Progenitor cell of endocrine pancreas (in vitro differentiated cells): ENCODE measurements at regions not wholly inside any gene's neighbourhood (a gene's known extent, or its start where the extent isn't known, plus 50 kb on each side); places are given as distances from the start of the nearest gene placed in this dataset.

Experiments
- DNase-seq: peaks from one replicate; pipeline ENCODE4 v3.0.0; 2021; ENCODE audit warnings: low spot score; ENCODE audit not compliant: unreplicated experiment
- H3K27ac Mint-ChIP-seq: 2 replicates; pipeline ENCODE4 v1.8.0; 2021; ENCODE audit warnings: mild to moderate bottlenecking, moderate library complexity, mixed read lengths
- H3K27me3 Mint-ChIP-seq: 2 replicates; pipeline ENCODE4 v1.8.0; 2021; ENCODE audit warnings: mixed read lengths
- H3K36me3 Mint-ChIP-seq: 2 replicates; pipeline ENCODE4 v1.8.0; 2022; ENCODE audit warnings: mixed read lengths; ENCODE audit not compliant: insufficient read depth
- H3K4me1 Mint-ChIP-seq: 2 replicates; pipeline ENCODE4 v1.8.0; 2021; ENCODE audit warnings: low read depth, mixed read lengths
- H3K4me3 Mint-ChIP-seq: 2 replicates; pipeline ENCODE4 v1.8.0; 2021; ENCODE audit warnings: low read depth, mild to moderate bottlenecking, moderate library complexity, mixed read lengths
- H3K9me3 Mint-ChIP-seq: 2 replicates; pipeline ENCODE4 v1.8.0; 2021; ENCODE audit warnings: low read depth, mixed read lengths
- TF ChIP-seq, protein P1 (sequence below): fragments of 200-600 bp; sonication (generic); IDR thresholded peaks from one replicate; pipeline ENCODE4 v1.5.0; 2021; ENCODE audit warnings: antibody characterized with exemption, mild to moderate bottlenecking; ENCODE audit not compliant: unreplicated experiment

DNA sequence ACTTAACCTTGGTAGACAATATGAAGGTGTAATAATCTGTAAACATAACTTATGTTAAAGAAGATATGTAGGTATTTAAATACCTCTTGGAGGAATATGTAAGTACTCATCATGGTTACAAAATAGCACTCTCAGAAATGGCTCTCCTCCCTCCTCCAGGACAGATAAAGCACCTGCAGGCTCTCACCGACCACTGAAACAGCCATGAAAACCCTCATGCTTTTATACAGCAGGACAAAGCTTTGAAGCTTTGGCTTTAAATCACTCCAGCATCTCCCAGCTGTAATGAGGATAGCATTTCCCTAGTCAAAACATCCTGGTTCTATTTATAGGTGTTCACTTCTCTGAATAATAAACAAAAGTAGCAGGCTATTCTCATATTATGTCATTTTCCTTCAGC is 69.1 kb upstream of the PMFBP1 start:
- no peak overlapping the region for H3K4me3 Mint-ChIP-seq
- H3K9me3 Mint-ChIP-seq = no peaks in the 10 kb centered on the region
- H3K27me3 Mint-ChIP-seq = peaks cover 3% of the 10 kb centered on the region
- peaks cover 2% of the 10 kb centered on the region for H3K4me1 Mint-ChIP-seq
- DNase-seq = no peak
- H3K36me3 Mint-ChIP-seq = no peaks in the 10 kb centered on the region
- no peak overlapping the region for H3K27ac Mint-ChIP-seq
- TF ChIP-seq, protein P1, sequence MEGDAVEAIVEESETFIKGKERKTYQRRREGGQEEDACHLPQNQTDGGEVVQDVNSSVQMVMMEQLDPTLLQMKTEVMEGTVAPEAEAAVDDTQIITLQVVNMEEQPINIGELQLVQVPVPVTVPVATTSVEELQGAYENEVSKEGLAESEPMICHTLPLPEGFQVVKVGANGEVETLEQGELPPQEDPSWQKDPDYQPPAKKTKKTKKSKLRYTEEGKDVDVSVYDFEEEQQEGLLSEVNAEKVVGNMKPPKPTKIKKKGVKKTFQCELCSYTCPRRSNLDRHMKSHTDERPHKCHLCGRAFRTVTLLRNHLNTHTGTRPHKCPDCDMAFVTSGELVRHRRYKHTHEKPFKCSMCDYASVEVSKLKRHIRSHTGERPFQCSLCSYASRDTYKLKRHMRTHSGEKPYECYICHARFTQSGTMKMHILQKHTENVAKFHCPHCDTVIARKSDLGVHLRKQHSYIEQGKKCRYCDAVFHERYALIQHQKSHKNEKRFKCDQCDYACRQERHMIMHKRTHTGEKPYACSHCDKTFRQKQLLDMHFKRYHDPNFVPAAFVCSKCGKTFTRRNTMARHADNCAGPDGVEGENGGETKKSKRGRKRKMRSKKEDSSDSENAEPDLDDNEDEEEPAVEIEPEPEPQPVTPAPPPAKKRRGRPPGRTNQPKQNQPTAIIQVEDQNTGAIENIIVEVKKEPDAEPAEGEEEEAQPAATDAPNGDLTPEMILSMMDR = no peak

DNA sequence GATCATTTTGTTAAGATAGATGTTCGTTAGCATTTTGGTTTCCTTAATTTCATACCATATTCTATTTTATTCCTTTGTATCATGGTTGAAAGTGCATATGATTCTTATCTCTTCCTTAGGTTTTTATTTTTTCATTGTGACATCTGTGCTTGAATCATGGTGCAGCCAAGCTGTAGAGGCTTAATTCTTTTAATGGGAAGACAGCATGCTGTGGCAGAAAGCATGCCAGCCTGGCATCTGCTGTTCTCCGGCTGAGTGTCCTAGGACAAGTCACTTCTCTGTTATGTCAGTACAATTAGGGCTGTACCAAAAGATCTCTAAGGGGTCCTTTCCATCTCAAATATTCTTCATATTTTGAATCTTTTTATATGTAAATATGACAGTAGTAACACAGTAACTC is 68.5 kb upstream of the PMFBP1 start:
- H3K9me3 Mint-ChIP-seq = no peaks in the 10 kb centered on the region
- H3K27me3 Mint-ChIP-seq = no peaks in the 10 kb centered on the region
- TF ChIP-seq, protein P1 = no peak
- no peak overlapping the region for H3K27ac Mint-ChIP-seq
- no peaks in the 10 kb centered on the region for H3K36me3 Mint-ChIP-seq
- no peak for DNase-seq
- peaks cover 2% of the 10 kb centered on the region for H3K4me1 Mint-ChIP-seq
- H3K4me3 Mint-ChIP-seq = no peak overlapping the region

DNA sequence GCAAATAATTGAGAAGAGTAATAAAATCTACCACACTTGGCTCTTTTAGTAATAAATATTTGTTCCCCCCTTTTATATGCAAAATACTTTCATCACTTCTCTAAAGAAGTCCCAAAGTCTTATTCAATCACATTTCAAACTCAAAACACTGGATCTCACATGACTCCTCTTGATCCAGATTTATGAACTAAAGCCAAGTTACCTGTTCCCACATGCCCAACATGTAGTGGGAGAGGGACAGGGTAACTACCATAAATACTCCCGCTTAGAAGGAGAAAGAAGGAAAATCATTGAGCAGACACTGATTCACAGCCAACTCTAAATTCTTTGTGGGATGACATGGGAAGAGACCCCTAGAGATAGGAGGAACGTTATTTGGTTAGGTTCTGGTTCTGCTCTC is 64.9 kb upstream of the PMFBP1 start:
- TF ChIP-seq, protein P1 = no peak
- Mint-ChIP-seq H3K4me3 (no peak overlapping the region), H3K27ac (no peak overlapping the region), H3K36me3 (no peaks in the 10 kb centered on the region), H3K9me3 (peaks cover 3% of the 10 kb centered on the region), H3K27me3 (no peaks in the 10 kb centered on the region), H3K4me1 (no peaks in the 10 kb centered on the region)
- DNase-seq = no peak

DNA sequence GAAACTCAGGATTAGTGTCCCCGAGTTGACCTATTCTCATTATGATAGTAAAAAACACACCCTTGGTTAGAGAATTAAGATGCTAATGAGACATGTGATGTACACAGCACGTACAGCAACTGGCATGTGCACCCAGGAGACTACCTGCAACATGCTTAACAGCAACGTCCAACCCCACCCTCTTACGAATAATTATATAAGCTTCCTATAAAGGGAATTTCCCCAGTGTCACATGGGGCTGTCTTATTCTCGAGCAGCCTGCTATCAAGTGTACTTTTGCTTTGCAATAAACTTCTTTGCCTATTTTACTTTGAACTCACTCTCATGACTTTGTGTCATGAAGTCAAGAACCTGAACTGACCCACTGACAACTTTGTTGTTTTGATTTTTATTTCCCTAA is 62.4 kb upstream of the PMFBP1 start:
- Mint-ChIP-seq H3K4me1 (no peaks in the 10 kb centered on the region), H3K9me3 (peaks cover 3% of the 10 kb centered on the region), H3K27ac (no peak overlapping the region), H3K4me3 (no peak overlapping the region), H3K27me3 (no peaks in the 10 kb centered on the region), H3K36me3 (no peaks in the 10 kb centered on the region)
- no peak for DNase-seq
- TF ChIP-seq, protein P1 = no peak

DNA sequence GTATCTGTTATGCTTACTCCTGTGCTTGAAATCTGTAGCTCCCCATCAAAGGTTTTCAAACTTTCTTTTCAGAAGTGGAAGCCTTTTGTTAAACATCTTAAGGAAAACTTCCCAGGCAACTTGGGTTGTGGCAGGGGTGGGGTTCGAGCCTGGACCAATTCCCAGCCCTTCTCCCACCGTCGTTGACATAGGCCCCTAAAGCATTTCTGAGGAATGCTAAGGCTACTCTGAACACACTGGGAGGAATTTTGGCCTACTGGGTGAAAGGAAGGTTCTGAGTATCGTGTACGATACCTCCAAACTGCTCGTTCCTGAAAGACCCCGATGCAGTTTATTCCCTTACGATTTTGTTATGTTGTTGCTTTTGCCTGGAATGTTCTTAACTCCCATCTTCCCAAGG is 56.1 kb upstream of the PMFBP1 start:
- Mint-ChIP-seq H3K9me3 (peaks cover 5% of the 10 kb centered on the region), H3K27me3 (no peaks in the 10 kb centered on the region), H3K27ac (no peak overlapping the region), H3K4me3 (no peak overlapping the region), H3K36me3 (no peaks in the 10 kb centered on the region), H3K4me1 (peaks cover 8% of the 10 kb centered on the region)
- TF ChIP-seq, protein P1 = no peak
- DNase-seq = no peak
